NCI-H2227 treated with DMSO at 0.1 percent for 48 hours (cell line): ENCODE measurements at regions not wholly inside any gene's neighbourhood (a gene's known extent, or its start where the extent isn't known, plus 50 kb on each side); places are given as distances from the start of the nearest gene placed in this dataset.

Source experiments
- DNase-seq: peaks from one replicate; lab custom pipeline; 2025; lab: John Stamatoyannopoulos, UW

- no peak for DNase-seq
Observed at GRCh38 chr4:56206258-56206657, 181.0 kb downstream of the AASDH start.

GRCh38 chr4:56200275-56200674, 187.0 kb downstream of the AASDH start:
- DNase-seq: no peak

GRCh38 chr4:56198265-56198664, 189.0 kb downstream of the AASDH start:
- DNase-seq: no peak

- DNase-seq: no peak
Observed at GRCh38 chr4:56197387-56197786, 189.9 kb downstream of the AASDH start.

- no peak for DNase-seq
Observed at GRCh38 chr4:56195025-56195424, 192.3 kb downstream of the AASDH start.

- no peak for DNase-seq
Observed at GRCh38 chr4:56191534-56191933, 195.8 kb downstream of the AASDH start.

GRCh38 chr4:56187688-56188087, 199.6 kb downstream of the AASDH start:
- DNase-seq: no peak

GRCh38 chr4:56186808-56187523, 200.3 kb downstream of the AASDH start:
- DNase-seq: no peak

- DNase-seq: no peak
Observed at GRCh38 chr4:56185901-56186300, 201.4 kb downstream of the AASDH start.

- no peak for DNase-seq
Observed at GRCh38 chr4:56184214-56184613, 203.1 kb downstream of the AASDH start.

GRCh38 chr4:56183344-56183959, 203.8 kb downstream of the AASDH start:
- no peak for DNase-seq

- no peak for DNase-seq
Observed at GRCh38 chr4:56182356-56182755, 204.9 kb downstream of the AASDH start.

- no peak for DNase-seq
Observed at GRCh38 chr4:56181140-56181953, 205.9 kb downstream of the AASDH start.

- no peak for DNase-seq
Observed at GRCh38 chr4:56169061-56169460, 218.2 kb downstream of the AASDH start.

GRCh38 chr4:56164907-56165306, 216.2 kb downstream of the CEP135 start:
- no peak for DNase-seq

- DNase-seq: no peak
Observed at GRCh38 chr4:56160636-56161035, 211.9 kb downstream of the CEP135 start.

GRCh38 chr4:56158483-56158882, 209.7 kb downstream of the CEP135 start:
- DNase-seq: no peak

- DNase-seq: no peak
Observed at GRCh38 chr4:56156141-56156540, 207.4 kb downstream of the CEP135 start.

- DNase-seq: no peak
Observed at GRCh38 chr4:56155432-56155831, 206.7 kb downstream of the CEP135 start.

GRCh38 chr4:56149591-56149990, 200.8 kb downstream of the CEP135 start:
- DNase-seq: no peak

- no peak for DNase-seq
Observed at GRCh38 chr4:56148428-56148827, 199.7 kb downstream of the CEP135 start.

- no peak for DNase-seq
Observed at GRCh38 chr4:56147371-56147770, 198.6 kb downstream of the CEP135 start.

- DNase-seq: no peak
Observed at GRCh38 chr4:56146956-56147355, 198.2 kb downstream of the CEP135 start.
